Activated gamma-delta T cell treated with anti-CD3 and anti-CD28 coated beads, Interleukin-2, amount 50 U/mL, for 16 hours (primary cell): ENCODE measurements at regions not wholly inside any gene's neighbourhood (a gene's known extent, or its start where the extent isn't known, plus 50 kb on each side); places are given as distances from the start of the nearest gene placed in this dataset.
"Not testable (repeated sequence)": the region's sequence is repeated elsewhere in the genome, so short reads cannot be mapped to it uniquely, and the experiment has no call there.

Experiments used
- DNase-seq: peaks from one replicate; pipeline ENCODE4 v3.0.0-alpha.2; 2020; ENCODE audit warnings: low read depth

DNA sequence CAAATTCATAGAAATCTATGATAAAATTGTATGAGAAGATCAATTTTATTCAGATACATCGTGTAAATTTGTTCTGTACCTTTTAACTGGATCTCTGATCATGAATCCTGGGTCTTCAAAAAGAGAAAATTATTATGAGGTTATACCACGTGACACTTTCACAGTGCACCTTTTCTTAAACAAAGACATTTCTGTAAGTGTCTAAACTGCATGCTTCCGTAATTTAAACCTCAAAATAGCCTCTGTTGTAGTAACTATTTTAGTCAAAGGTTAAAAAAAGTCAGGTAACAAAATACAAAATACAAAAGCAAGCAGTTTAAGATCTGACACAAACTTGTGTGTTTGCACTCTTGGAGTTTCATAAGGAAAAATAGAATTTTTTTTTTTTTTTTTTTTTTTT, 171.3 kb downstream of the SPIN4 start:
- DNase-seq: not testable (repeated sequence)

DNA sequence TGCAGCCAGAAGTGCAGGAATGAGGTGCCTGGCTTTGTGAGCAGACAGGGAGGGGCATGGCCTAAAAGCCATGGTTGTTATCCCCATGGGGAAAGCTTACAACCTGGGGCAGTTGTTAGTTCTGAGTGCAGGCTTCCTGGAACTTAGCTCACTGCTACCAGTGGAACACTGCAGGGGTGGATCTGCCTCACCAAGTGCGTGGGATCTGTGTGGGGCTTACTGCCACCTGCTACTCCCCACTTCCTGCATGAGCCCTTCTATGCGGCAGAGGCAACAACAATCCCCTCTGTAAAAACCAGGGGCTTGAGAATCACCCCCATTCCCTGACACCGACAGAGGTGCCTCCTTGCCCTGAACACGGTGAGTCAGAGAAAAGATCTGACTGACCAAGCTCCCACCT, 174.6 kb downstream of the SPIN4 start:
- not testable (repeated sequence) for DNase-seq

DNA sequence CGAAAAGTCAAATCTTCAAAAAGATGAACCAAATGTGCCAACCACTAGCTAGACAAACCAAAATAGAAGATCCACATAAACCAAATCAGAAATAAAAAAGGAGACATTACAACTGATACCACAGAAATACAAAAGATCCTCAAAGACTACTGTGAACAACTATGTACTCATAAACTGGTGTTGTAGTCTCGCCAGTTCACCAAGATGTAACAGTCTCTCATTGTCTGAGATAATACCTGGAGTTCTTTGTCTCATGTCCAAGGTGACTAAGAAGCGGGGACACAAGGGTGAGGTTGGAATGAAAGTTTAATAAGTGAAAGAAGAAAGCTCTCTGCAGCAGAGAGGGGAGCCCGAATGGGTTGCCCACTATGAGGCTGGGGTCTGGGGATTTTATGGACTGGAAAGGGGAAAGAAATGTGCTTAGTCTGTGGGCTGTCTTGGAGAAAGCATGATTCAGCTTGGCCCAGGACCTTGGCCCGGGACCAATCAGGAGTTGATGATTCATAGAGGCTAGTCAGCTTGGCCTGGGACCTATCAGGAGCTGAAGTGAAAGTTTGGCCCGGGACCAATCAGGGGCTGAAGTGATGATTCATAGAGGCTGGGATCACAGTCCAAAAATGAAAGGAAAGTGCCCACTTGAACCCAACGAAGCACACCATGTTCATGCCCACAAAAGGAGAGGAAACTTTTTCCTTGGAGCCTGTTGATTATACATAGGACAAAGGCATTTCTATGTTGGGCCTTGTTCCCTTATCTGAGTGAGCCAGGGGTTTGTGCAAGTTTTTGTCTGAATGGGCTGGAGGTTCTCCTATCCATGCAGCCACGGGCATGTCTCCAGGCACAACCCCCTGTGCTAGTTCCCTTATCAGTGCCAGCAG, 177.1 kb downstream of the SPIN4 start:
- DNase-seq: not testable (repeated sequence)

DNA sequence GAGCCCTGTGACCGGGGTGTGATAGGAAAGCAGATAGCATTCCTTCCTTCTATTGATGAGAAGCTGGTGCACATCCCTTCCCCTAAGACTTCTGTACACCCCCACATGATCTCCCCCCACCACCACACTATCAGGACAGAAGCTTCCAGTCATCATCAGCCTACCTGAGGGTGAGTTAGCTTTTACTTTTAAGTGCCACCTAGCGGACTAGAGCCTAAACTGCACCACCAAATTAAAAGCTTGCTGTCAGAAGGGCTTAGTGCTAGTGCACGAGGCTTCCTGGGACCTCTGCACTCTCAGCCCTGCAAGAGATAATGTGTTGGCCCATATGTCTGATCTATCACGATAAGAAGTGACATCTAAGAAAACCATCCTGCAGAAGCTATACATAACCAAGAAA, 181.7 kb downstream of the SPIN4 start:
- not testable (repeated sequence) for DNase-seq

DNA sequence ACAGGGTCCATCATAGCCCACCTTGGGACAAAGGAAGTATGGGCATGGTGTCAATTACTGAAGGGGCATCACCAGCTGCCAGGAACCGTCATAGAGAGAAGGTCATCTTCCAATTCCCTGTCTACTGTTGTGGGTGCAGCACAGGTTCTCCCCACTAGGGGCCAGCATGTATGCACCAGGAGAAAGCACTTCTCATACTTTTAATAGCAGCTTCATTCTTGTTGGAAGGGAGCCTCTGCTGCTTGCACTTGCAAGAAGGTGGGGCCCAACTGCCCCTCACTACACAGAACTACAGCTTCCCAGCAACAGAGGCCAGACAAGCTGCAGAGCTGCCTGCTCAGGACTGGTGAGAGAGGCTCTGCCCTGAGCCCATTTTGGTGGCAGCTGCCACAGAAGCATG, 182.2 kb downstream of the SPIN4 start:
- not testable (repeated sequence) for DNase-seq

DNA sequence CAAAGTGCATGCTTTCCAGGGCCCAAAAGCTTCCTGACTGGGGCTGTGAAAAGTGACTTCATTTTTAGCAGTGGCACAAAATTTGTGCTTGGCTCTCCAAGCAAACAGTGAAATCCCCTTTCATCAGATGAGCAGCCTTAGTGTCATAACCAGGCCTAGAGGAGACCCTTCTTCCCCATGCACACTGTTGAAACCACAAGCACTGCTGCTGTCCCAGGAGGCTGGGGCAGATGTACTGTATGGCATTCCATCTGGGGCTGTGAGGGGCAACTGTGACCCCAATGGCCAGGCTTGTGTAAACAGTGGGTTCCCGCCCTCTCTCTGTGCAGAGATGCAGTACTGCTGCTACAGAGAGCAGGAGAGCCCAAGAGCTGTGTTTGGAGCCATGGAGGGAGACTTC, 184.1 kb downstream of the SPIN4 start:
- not testable (repeated sequence) for DNase-seq

DNA sequence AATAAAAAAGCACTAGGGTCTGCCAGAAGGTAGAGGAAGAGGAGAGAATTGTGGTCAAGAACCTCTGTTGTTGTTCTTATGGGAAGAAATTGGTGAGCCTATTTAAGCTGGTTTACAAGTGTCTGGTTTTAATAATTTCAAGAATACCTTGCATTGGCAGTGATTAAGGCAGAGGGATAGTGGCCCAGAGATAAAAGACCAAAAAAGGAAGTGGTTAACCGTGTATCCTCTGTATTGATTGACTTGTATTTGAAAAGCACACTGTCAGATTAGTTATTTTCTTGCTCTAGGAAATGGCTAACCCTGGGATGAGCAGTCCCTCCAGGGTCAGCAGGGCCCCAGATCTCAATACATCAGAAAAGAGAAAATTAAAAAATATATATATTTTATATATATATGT, 190.1 kb downstream of the SPIN4 start:
- not testable (repeated sequence) for DNase-seq

DNA sequence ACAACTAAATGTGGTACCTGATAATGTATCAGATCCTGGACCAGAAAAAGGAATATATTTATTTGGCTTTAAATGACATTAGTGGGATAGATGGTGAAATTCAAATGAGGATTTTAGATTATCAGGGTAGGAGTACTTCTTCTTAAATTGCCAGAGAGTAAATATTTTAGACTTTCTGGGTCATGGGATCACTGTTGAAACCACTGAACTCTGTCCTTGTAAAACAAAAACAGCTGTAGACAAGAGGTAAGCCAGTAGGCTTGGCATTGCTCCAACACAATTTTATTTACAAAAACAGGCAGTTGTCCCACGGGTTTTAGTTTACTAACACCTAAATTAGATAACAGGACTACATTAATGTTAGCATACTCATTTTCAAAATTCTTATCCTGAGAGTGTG, 190.8 kb downstream of the SPIN4 start:
- not testable (repeated sequence) for DNase-seq

DNA sequence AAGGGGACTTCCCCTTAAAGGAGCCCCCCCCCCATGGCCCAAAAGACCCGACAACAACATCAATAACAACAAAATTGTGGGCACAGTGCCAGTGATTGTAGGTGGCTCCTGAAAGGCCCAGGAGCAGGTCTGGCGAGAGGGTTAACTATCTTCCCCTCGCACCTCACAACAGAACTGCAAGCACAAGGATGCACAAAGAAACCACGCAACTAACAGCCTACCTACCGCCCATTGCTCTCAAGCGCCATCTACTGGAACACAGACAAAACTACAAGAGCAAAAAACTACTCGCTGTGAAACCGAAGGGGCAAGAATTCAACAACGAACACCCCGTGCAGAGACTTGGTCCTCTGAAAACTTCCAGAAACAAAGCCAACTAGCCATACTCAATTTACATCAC, 205.6 kb downstream of the SPIN4 start:
- not testable (repeated sequence) for DNase-seq

DNA sequence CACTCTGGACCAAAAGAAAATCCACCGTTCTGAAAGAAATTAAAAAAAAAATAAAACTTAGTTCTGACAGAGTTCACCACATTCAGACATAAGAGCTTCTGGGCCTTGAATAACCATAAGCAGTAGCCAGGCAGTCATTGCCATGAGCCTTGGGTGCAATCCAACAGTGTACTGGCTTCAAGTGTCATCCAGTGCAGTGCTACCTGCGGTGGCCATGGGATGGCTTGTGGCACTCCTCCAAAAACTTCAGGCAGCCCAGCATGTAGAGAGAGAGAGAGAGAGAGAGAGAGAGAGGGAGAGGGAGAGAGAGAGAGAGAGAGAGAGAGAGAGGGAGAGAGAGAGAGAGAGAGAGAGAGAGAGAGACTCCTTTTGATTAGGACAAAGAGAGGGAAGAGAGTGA, 208.5 kb downstream of the SPIN4 start:
- not testable (repeated sequence) for DNase-seq

DNA sequence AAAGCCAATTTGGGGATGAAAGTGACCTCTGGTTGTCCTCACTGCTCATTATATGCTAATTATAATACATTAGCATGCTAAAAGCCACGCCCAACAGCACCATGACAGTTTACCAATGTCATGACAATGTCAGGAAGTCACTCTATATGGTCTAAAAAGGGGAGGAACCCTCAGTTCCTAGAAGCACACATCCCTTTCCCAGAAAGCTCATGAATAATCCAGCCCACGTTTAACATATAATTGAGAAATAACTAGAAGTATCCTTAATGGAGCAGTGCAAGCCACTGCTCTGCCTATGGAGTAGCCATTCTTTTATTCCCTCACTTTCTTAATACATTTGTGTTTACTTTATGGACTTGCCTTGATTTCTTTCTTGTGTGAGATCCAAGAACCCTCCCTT, 215.3 kb downstream of the SPIN4 start:
- DNase-seq: not testable (repeated sequence)

DNA sequence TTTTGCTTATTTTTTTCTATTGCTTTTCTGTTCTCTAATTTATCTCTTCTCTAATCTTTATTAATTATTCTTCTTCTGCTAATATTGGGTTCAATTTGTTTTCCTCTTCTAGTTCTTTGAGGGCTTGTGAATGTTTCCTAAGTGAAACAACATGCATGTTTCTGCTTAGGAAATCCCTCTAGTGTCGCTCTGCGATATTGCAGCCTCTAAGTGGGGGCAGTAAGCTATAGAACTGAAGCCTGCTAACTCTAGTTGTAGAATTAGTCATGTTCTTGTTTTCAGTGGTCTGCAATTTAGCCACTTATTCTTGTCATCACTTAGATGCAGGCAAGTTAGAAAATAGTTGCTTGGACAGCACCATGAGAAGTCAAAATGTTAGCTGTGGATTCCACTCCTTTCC, 222.6 kb downstream of the SPIN4 start:
- no peak for DNase-seq

DNA sequence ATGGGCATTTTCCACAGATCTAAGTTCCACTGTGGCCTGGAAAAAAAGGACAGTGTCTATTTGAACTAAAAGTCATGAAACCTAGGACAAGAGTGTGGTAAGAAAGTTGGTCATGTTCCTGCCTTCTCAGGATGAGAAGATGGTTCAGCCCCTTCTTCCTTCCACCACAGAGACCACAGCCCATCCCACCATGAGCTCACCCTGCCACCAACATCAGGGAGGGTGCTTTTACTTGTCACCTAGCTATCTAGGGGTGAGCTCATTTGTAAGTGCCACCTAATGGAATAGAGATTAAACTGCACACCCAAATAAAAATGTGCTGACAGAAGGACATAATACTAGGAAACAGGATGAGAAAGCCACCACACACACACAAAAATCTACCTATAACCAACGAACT, 235.9 kb downstream of the SPIN4 start:
- no peak for DNase-seq

DNA sequence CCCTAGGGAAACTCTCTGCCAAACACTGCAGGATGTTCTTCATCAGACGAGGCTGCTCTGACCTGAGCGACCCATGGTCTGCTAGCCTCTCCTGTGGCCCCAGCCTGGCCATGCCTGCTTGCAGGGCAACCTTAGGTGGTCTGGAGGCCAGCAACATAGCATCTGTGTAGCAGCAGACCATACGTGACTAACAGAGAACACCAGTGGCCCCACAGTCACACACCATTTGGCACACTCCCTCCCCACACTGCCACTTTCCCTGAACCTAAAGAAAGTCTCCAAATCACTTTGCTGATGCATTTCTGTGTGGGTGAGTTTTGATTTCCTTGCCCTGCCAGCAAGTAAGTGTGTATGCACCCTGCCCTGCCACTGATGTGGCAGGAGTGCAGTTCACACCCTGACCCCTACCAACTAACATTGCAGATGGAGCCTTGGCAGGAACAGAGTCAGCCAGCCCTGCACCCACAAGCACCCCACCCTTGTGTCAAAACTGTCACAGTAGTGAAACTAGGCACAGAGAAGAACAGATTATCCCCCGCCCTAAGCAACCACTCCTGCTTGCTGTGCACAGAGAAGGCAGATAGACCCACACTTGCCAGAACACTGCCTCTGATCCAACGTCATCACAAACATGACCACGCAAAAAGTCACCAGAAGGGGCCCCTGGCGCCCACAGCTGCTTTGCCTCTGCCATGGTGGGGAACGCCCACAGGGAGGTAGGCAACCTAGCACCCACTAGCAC, 249.1 kb downstream of the SPIN4 start:
- no peak for DNase-seq

DNA sequence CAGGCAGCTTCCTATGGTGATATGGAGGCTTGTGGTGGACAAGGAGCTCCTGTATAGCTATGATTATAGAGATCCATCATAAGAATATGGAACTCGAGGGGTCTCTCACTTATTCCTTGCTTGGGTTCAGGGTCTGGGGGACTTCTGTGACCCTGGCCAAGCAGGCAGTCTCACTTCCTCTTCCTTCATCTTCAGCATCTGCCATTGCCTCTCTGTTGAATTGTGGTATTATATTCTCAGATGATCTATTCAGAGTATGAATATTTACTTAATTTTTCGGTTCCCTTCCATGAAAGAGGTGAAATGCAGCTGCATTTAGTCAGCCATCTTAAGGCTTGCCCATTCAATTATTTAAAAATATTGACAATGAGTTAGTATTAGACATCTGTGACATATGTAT, 292.9 kb downstream of the SPIN4 start:
- DNase-seq: no peak

DNA sequence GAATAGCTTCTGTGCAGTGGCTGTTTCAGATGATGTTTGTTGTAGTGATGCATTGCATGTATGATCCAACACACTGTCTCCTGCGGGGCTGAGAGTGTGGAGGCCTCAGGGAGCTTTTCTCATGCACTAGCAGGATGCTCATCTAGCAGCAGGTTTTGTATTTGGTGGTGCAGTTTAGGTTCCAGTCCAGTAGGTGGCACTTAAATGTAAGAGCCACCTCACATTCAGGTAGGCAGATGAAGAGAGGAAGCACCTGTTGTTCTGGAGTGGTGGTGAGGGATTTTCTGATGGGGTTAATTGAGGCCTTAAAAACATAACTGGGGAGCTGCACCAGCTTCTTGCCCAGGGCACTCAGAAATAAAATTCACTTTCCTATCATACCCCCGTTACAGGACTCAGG, 300.9 kb downstream of the SPIN4 start:
- DNase-seq: no peak

DNA sequence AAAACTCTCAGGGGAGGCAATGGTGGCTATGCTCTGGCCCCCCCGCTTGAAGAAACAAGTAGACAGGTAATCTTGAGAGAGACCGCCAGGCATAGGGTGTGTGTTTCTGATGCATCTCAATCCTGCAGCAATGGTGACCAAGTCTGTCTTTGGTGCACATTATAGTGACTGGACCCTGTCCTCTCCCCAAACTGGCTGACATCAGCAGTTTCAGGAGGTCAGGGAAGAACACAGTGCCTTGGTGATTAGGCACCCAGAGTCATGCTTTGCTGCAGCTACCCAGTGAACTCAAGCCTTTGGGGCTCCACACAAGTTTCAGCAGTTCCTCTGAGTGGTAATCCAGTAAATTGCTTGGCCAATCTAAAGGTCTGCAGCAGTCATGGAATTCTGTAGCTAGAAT, 318.3 kb downstream of the SPIN4 start:
- no peak for DNase-seq

DNA sequence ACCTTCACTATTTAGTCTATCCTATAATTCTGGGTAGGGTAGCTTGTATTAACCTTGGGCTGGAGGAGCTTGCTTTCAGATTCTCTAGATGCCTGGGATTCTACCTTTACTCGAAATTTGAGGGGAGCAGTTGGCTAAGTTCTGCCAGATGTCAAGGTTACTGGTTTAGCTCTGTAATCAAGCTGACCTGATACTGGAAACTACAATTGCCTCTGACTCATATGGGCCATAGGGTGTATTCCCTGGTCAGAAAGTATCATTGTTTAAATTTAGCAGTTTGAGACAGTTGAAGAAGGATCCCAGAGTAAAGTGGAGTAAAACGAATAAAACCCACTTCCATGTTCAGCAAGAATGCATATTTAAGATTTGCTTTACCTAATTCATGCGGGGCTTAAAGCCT, 337.6 kb downstream of the SPIN4 start:
- DNase-seq: no peak

DNA sequence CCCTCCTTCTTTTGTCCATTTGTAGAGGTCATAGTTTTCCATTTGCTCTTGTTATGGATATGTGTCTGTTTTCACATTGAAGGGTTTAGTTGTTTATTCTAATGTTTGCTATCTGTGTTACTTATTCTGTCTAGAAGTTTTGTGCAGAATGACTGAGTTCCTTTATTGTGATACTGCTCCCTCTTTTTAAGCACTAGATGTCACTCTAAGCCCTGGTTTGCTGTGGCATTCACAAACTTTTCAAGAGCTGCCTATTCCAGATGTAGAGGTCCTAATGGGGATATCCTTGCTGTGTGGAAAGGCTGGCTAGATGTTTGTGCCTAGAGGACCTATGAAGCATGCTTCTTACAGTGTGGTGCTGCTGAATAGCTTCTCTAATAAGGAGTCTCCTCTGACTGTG, 338.6 kb downstream of the SPIN4 start:
- no peak for DNase-seq

DNA sequence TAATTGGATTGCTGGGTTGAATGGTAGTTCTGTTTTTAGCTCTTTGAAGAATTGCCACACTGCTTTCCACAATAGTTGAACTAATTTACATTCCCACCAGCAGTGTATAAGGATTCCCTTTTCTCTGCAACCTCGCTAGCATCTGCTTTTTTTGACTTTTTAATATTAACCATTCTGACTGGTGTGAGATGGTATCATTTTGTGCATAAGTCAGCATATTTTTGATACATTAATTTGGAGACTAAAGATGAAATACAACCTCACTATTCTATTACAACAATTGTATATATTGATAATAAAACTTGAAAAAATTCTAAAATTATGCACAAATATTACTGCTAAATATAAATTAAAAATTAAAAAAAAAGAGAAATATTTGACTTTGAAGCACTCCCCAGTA, 350.9 kb downstream of the SPIN4 start:
- not testable (repeated sequence) for DNase-seq
